ENCODE measurements at regions not wholly inside any gene's neighbourhood (a gene's known extent, or its start where the extent isn't known, plus 50 kb on each side); places are given as distances from the start of the nearest gene placed in this dataset.

DNA sequence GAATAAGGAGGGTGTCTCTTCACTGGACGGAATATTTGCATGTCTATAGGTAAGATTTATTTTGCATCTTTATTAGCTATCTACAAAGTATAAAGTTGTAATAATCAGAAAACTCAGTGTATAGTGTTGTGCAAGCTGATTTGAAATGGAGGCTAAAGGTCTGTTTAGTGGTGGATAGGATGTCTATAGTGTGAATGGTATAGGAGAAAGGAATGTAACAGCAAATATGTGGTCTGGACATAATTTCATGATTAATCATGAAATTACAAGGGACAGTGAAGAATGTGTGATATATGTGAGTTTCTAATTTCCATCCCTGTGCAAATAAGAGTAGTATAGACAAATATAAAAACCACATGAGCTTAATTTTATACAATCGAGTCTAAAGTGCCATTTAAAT lies 79.3 kb upstream of the CAMK2D start:
- TF ChIP-seq POLR2A (IDR thresholded peaks at IDR 0.05), result no peak
- TF ChIP-seq, protein P1, sequence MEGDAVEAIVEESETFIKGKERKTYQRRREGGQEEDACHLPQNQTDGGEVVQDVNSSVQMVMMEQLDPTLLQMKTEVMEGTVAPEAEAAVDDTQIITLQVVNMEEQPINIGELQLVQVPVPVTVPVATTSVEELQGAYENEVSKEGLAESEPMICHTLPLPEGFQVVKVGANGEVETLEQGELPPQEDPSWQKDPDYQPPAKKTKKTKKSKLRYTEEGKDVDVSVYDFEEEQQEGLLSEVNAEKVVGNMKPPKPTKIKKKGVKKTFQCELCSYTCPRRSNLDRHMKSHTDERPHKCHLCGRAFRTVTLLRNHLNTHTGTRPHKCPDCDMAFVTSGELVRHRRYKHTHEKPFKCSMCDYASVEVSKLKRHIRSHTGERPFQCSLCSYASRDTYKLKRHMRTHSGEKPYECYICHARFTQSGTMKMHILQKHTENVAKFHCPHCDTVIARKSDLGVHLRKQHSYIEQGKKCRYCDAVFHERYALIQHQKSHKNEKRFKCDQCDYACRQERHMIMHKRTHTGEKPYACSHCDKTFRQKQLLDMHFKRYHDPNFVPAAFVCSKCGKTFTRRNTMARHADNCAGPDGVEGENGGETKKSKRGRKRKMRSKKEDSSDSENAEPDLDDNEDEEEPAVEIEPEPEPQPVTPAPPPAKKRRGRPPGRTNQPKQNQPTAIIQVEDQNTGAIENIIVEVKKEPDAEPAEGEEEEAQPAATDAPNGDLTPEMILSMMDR (IDR thresholded peaks at IDR 0.05), result no peak

Measured in transverse colon (tissue), 3 donors.